Epithelial cell of proximal tubule (primary cell): ENCODE measurements at regions not wholly inside any gene's neighbourhood (a gene's known extent, or its start where the extent isn't known, plus 50 kb on each side); places are given as distances from the start of the nearest gene placed in this dataset.
"Not testable (repeated sequence)": the region's sequence is repeated elsewhere in the genome, so short reads cannot be mapped to it uniquely, and the experiment has no call there.

Experiments
- DNase-seq: peaks from one replicate; pipeline ENCODE4 v3.0.0-alpha.2; 2011; ENCODE audit warnings: low read depth
- H3K4me3 ChIP-seq: 2 replicates; pipeline ENCODE4 v1.5.1; 2011; ENCODE audit warnings: low read depth, mild to moderate bottlenecking, low read length
- TF ChIP-seq, protein P1 (sequence below): conservative IDR thresholded peaks from 2 replicates; pipeline ENCODE4 v1.5.1; 2012; ENCODE audit warnings: low read depth, mild to moderate bottlenecking, low read length

DNA sequence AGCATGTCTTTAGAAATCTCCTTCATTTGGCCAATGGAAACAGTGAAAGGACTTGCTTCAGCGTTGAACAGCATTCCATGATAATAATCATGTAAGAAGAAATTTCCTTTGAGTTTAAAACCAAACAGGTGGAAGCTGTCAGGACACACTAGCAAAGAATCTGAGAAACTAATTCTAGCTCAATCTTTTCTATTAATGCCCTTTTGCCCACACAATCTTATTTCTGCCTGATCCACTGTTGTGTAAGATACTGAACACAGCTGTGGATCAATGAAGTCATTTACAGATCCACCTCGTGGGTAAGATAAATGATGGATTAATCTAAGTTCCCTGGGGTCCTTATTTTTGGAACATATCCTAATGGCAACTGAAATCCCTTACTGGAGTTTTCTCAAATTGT, 536.9 kb upstream of the LMO3 start:
- H3K4me3 ChIP-seq: no peak overlapping the region
- TF ChIP-seq, protein P1, sequence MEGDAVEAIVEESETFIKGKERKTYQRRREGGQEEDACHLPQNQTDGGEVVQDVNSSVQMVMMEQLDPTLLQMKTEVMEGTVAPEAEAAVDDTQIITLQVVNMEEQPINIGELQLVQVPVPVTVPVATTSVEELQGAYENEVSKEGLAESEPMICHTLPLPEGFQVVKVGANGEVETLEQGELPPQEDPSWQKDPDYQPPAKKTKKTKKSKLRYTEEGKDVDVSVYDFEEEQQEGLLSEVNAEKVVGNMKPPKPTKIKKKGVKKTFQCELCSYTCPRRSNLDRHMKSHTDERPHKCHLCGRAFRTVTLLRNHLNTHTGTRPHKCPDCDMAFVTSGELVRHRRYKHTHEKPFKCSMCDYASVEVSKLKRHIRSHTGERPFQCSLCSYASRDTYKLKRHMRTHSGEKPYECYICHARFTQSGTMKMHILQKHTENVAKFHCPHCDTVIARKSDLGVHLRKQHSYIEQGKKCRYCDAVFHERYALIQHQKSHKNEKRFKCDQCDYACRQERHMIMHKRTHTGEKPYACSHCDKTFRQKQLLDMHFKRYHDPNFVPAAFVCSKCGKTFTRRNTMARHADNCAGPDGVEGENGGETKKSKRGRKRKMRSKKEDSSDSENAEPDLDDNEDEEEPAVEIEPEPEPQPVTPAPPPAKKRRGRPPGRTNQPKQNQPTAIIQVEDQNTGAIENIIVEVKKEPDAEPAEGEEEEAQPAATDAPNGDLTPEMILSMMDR: no peak
- no peak for DNase-seq

DNA sequence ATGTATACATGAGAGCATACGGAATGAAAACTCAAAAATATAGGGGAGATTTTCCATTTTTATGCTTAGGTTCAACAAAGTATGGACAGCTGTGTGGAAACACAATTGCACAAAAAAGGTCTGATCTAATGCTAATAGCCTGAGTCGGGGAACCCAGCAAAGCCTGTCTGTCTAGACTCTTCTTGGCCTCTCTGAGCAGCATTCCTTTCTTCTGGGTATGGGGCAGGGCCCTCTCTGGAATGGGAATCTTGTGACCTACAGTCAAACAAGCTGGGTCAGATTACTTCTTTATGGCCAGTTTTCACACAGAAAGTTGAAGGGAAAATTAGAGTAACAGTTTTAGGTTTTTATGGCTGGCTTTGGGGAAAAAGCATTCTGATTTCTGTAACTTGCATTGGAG, 534.0 kb upstream of the LMO3 start:
- TF ChIP-seq, protein P1: no peak
- H3K4me3 ChIP-seq: no peak overlapping the region
- no peak for DNase-seq

DNA sequence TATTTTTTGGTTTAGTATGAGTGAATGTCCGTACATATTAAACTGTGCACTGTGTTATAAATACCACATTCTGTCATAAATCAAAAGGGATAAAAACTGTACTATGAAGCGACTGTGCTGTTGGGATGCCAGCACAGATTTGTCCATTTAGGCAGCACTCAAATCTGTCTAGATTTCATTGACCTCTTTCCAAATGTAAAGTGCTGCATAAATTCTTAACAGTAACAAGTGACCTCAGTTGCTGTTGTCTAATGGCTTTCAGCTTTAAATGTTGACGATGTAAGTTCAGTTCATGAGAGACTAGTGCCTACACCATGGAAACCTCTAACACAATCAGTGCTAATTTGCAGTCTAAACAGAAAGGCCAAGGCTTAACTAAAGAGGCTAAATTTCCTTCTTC, 531.4 kb upstream of the LMO3 start:
- TF ChIP-seq, protein P1: no peak
- DNase-seq: no peak
- H3K4me3 ChIP-seq: no peak overlapping the region

DNA sequence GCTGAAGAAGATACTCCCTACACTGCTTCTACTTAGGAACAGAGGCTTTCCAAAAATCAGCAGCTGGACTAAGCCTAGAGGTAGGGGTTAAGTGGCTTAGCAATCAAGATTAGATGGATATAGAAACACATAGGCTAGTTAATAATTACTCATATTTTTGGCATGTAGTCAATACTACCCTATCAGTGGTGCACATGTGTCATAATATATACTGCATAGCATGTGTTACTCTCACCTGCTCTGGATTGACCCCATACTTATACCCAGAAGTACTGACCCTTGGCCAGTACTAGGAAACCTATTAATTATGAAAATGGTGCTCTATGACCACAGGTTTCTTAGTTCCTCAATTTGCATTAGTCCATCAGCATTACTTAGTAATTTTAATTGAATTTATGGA, 528.4 kb upstream of the LMO3 start:
- DNase-seq: no peak
- no peak overlapping the region for H3K4me3 ChIP-seq
- TF ChIP-seq, protein P1: no peak

DNA sequence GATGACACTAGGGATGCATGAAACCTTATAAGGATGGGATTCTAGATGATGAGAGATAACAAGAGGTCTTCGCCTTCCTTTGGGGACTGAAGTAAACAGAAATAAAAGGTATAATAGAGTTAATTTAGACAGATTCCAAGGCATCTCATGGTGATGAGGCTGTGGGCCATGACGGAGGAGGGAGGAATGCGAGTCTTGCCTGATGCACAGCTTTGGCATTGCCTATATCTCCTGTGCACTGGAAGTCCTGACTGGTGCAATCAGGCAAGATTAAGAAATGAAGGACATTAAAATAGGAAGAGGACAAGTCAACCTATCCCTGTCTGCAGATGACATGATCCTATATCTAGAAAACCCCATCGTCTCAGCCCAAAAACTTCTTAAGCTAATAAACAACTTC, 526.4 kb upstream of the LMO3 start:
- no peak overlapping the region for H3K4me3 ChIP-seq
- no peak for DNase-seq
- TF ChIP-seq, protein P1: no peak

DNA sequence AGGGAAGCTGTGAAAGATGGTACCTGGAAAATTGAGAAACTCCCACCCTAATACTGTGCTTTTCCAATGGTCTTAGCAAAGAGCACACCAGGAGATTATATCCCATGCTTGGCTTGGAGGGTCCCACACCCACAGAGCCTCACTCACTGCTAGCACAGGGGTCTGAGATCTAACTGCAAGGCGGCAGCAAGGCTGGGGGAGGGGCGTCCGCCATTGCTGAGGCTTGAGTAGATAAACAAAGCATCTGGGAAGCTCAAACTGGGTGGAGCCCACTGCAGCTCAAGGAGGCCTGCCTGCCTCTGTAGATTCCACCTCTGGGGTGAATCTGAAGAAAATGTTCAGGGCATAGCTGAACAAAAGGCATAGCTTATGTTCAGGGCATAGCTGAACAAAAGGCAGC, 510.6 kb upstream of the LMO3 start:
- DNase-seq, H3K4me3 ChIP-seq: not testable (repeated sequence)

DNA sequence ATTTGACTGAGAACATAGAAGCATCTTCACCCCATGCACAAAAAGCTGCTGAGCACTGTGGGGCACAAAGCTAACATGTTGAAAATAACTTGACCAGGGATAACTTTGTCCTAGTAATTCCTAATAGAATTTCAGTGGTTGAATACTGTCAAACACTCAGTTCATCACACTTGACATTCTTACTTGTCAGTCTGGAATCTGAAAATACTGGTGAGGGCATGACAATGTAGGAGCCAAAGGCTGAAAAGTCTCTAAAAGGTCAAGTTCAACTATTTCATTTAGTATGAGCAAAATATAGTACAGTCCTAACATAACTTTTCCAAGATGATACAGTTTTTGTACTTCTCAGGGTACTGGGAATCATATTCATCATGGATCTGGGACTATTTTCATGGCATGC, 504.4 kb upstream of the LMO3 start:
- DNase-seq: no peak
- TF ChIP-seq, protein P1: no peak
- no peak overlapping the region for H3K4me3 ChIP-seq

DNA sequence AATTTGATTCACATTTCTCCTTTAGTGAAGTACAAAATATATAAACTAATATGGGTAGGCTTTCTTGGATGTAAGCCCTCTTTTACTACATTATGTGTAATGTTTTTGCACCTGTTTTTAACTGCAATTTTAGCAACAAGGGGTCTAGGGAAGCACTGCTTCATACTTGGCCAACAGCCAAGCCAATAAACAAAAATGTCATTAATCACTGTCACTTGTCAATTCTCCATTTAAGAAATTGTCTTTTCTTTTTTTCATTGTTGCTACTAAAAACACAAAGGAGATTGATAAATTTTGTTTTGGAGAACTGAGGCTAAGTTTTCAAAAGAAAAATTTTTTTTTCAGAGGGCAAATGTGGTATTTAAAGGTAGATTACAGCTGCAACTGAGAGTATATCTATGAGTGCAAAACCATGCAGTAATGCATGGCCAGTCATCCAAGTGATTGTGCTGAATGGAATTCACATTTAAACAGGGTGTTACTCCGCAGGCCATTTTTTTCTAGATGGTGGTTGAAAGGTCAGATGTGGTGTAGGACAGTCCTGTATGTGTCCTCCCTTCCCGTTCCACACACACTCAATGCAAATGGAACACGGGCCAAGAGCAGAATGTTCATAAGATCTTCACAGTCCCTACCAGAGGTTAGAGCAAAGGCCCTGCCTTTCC, 503.0 kb upstream of the LMO3 start:
- H3K4me3 ChIP-seq: no peak overlapping the region
- peak; percentile 37 for DNase-seq
- TF ChIP-seq, protein P1: no peak
